ENCODE measurements at regions not wholly inside any gene's neighbourhood (a gene's known extent, or its start where the extent isn't known, plus 50 kb on each side); places are given as distances from the start of the nearest gene placed in this dataset.
A peak's percentile ranks its signal among the peaks of the same experiment; 100 is the strongest.
"Not testable (repeated sequence)": the region's sequence is repeated elsewhere in the genome, so short reads cannot be mapped to it uniquely, and the experiment has no call there.

- DNase-seq: no peak
- H3K27ac Mint-ChIP-seq: peak overlapping the region in 1 of 8 donors; percentile 36
- H3K4me1 Mint-ChIP-seq: no peaks in the 10 kb centered on the region
- H3K36me3 Mint-ChIP-seq: no peaks in the 10 kb centered on the region
- H3K4me3 ChIP-seq (ENCODE audit: low read length): no peak overlapping the region
- peaks cover 15 to 36% of the 10 kb centered on the region in 2 donors for H3K27me3 Mint-ChIP-seq
- no peaks in the 10 kb centered on the region for H3K36me3 ChIP-seq (ENCODE audit: insufficient read depth, low read length)
- ChIA-PET CTCF (no interaction called here), POLR2A (no interaction called here)
- H3K4me1 ChIP-seq (ENCODE audit: insufficient read depth, low read length): no peaks in the 10 kb centered on the region
- peaks cover 0 to under 1% (median 0%) of the 10 kb centered on the region in 5 donors for H3K9me3 Mint-ChIP-seq
- no peak overlapping the region for H3K4me3 Mint-ChIP-seq
- no peaks in the 10 kb centered on the region for H3K9me3 ChIP-seq (ENCODE audit: low read length)
- no peaks in the 10 kb centered on the region for H3K27me3 ChIP-seq (ENCODE audit: insufficient read depth, low read length, poor library complexity, severe bottlenecking)
- H3K27ac ChIP-seq (ENCODE audit: low read depth, low read length): no peak overlapping the region
Observed at GRCh38 chr1:3996846-3997705, 97.0 kb upstream of the C1orf174 start.

DNA sequence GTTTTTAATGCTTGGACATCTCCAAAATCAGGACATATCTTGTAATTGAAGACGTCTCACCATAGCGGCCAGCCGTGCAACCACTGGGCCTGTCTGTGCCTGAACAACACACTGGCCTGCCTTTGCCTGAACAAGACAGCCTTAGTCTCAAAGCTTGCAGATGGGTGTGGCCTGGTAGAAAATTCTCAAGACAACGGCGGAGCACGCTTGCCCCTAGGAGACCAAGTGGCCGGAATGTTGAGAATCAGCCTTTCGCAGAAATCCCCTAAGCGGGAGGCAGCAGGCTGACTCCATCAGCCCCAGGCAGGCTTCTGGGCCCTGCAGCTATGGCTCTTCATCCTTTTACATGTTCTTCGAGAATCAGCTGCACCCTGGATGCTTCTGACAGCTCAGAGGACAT, 98.0 kb upstream of the C1orf174 start:
- no peak overlapping the region for H3K4me3 ChIP-seq (ENCODE audit: low read length)
- no peaks in the 10 kb centered on the region for H3K4me1 ChIP-seq (ENCODE audit: insufficient read depth, low read length)
- H3K36me3 ChIP-seq (ENCODE audit: insufficient read depth, low read length): no peaks in the 10 kb centered on the region
- no peak overlapping the region for H3K27ac ChIP-seq (ENCODE audit: low read depth, low read length)
- Mint-ChIP-seq H3K27ac (no peak overlapping the region), H3K4me3 (no peak overlapping the region), H3K9me3 (no peaks in the 10 kb centered on the region), H3K36me3 (no peaks in the 10 kb centered on the region), H3K27me3 (peaks cover 15 to 33% of the 10 kb centered on the region in 2 donors), H3K4me1 (no peaks in the 10 kb centered on the region)
- no peak for DNase-seq
- CTCF ChIA-PET: no interaction called here
- POLR2A ChIA-PET: no interaction called here
- H3K9me3 ChIP-seq (ENCODE audit: low read length): no peaks in the 10 kb centered on the region
- no peaks in the 10 kb centered on the region for H3K27me3 ChIP-seq (ENCODE audit: insufficient read depth, low read length, poor library complexity, severe bottlenecking)

GRCh38 chr1:3999514-3999913, 99.4 kb upstream of the C1orf174 start:
- H3K4me1 Mint-ChIP-seq, POLR2A ChIA-PET: not testable (repeated sequence)

DNA sequence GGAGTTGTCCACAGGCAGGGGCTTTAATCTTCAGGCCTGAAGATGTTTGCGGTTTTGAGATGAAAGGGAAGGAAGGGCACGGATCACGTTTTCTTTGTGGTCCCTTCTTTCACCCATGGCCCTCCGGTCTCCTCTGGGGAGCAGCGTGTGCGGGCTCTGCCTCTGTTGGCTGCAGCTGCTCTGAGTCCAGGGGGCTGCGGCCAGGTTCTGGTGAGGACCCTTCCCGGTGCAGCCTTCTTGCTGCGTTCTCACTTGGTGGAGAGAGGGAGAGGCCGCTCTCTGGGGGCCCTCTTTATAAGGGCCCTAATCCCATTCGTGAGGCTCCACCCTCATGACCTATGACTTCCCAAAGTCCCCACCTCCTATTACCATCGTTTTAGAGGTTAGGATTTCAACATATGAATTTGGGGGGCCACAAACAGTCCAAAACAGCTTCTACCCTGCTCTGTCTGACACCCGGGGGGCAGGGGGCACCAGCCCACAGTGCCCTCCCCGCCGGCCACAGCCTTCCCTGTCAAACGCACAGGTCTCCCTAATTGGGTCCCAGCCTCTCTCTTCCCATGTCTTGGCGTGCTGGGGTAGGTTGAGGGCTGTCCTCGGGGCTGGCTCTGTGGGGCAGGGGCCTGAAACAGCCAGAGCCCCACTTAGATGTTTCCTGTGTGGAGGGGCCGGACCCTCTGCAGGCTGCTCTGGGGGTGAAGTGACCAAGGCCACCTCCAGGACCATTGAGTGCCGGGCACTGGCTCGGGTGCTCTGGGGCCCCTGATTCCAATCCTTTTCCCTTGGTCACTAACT, 100.1 kb upstream of the C1orf174 start:
- no peaks in the 10 kb centered on the region for H3K36me3 ChIP-seq (ENCODE audit: insufficient read depth, low read length)
- no peak for DNase-seq
- Mint-ChIP-seq H3K36me3 (no peaks in the 10 kb centered on the region), H3K27ac (peak overlapping the region in 1 of 8 donors; percentile 15), H3K4me1 (no peaks in the 10 kb centered on the region), H3K4me3 (no peak overlapping the region), H3K27me3 (peaks cover 19 to 34% of the 10 kb centered on the region in 2 donors), H3K9me3 (peaks cover 0 to under 1% (median 0%) of the 10 kb centered on the region in 5 donors)
- H3K27ac ChIP-seq (ENCODE audit: low read depth, low read length): no peak overlapping the region
- H3K4me3 ChIP-seq (ENCODE audit: low read length): no peak overlapping the region
- no peaks in the 10 kb centered on the region for H3K4me1 ChIP-seq (ENCODE audit: insufficient read depth, low read length)
- no peaks in the 10 kb centered on the region for H3K9me3 ChIP-seq (ENCODE audit: low read length)
- H3K27me3 ChIP-seq (ENCODE audit: insufficient read depth, low read length, poor library complexity, severe bottlenecking): no peaks in the 10 kb centered on the region
- CTCF ChIA-PET: no interaction called here
- POLR2A ChIA-PET: no interaction called here

More at GRCh38 chr1:3999514-3999913, 99.4 kb upstream of the C1orf174 start:
- H3K4me3 ChIP-seq (ENCODE audit: low read length); H3K27ac ChIP-seq (ENCODE audit: low read depth, low read length); H3K9me3 Mint-ChIP-seq; DNase-seq; H3K9me3 ChIP-seq (ENCODE audit: low read length); H3K4me1 ChIP-seq (ENCODE audit: insufficient read depth, low read length); H3K27ac Mint-ChIP-seq; H3K27me3 ChIP-seq (ENCODE audit: insufficient read depth, low read length, poor library complexity, severe bottlenecking); H3K4me3 Mint-ChIP-seq; H3K36me3 Mint-ChIP-seq; H3K36me3 ChIP-seq (ENCODE audit: insufficient read depth, low read length); CTCF ChIA-PET: not testable (repeated sequence)
- peaks cover 15 to 34% of the 10 kb centered on the region in 2 donors for H3K27me3 Mint-ChIP-seq

DNA sequence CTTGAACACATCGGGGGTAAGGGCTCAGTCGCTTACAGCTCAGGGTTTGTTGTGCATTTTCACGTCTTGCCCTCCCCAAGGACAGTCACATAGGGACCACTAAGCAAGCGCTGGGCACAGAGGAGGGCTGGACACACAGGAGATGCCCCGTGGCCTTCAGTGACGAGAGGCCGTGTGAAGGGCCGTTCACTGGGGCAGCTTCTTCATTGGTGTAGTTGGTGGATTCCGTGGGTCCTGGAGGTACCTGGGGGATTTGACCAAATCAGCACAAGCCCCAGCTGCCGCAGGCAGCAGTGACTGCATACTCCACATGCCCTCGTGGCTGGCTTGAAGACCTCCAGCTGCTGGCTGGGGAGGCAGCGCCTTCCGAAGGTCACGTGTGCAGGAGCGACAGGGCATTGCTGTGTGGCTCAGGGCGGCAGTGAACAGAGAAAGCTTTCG, 100.8 kb upstream of the C1orf174 start:
- H3K4me1 Mint-ChIP-seq: no peaks in the 10 kb centered on the region
- no peak overlapping the region for H3K4me3 ChIP-seq (ENCODE audit: low read length)
- peaks cover 19 to 34% of the 10 kb centered on the region in 2 donors for H3K27me3 Mint-ChIP-seq
- H3K27ac ChIP-seq (ENCODE audit: low read depth, low read length): no peak overlapping the region
- POLR2A ChIA-PET: no interaction called here
- H3K36me3 ChIP-seq (ENCODE audit: insufficient read depth, low read length): no peaks in the 10 kb centered on the region
- no peak for DNase-seq
- no peaks in the 10 kb centered on the region for H3K4me1 ChIP-seq (ENCODE audit: insufficient read depth, low read length)
- H3K27ac Mint-ChIP-seq: peak overlapping the region in 1 of 8 donors; percentile 15
- H3K36me3 Mint-ChIP-seq: no peaks in the 10 kb centered on the region
- H3K4me3 Mint-ChIP-seq: no peak overlapping the region
- no peaks in the 10 kb centered on the region for H3K27me3 ChIP-seq (ENCODE audit: insufficient read depth, low read length, poor library complexity, severe bottlenecking)
- H3K9me3 ChIP-seq (ENCODE audit: low read length): no peaks in the 10 kb centered on the region
- CTCF ChIA-PET: no interaction called here
- H3K9me3 Mint-ChIP-seq: peaks cover 0 to 3% (median 0%) of the 10 kb centered on the region in 5 donors

GRCh38 chr1:4001461-4001860, 101.4 kb upstream of the C1orf174 start:
- ChIA-PET POLR2A (no interaction called here), CTCF (no interaction called here)
- no peaks in the 10 kb centered on the region for H3K9me3 ChIP-seq (ENCODE audit: low read length)
- no peak overlapping the region for H3K4me3 Mint-ChIP-seq
- H3K36me3 Mint-ChIP-seq: no peaks in the 10 kb centered on the region
- no peak overlapping the region for H3K4me3 ChIP-seq (ENCODE audit: low read length)
- peaks cover 0 to 3% (median 0%) of the 10 kb centered on the region in 5 donors for H3K9me3 Mint-ChIP-seq
- no peak overlapping the region for H3K27ac Mint-ChIP-seq
- no peak overlapping the region for H3K27ac ChIP-seq (ENCODE audit: low read depth, low read length)
- DNase-seq: no peak
- H3K4me1 ChIP-seq (ENCODE audit: insufficient read depth, low read length): no peaks in the 10 kb centered on the region
- H3K4me1 Mint-ChIP-seq: no peaks in the 10 kb centered on the region
- H3K27me3 ChIP-seq (ENCODE audit: insufficient read depth, low read length, poor library complexity, severe bottlenecking): no peaks in the 10 kb centered on the region
- peaks cover 13 to 29% of the 10 kb centered on the region in 2 donors for H3K27me3 Mint-ChIP-seq
- H3K36me3 ChIP-seq (ENCODE audit: insufficient read depth, low read length): no peaks in the 10 kb centered on the region

- H3K27ac ChIP-seq (ENCODE audit: low read depth, low read length): no peak overlapping the region
- no peaks in the 10 kb centered on the region for H3K4me1 Mint-ChIP-seq
- no peaks in the 10 kb centered on the region for H3K4me1 ChIP-seq (ENCODE audit: insufficient read depth, low read length)
- ChIA-PET POLR2A (no interaction called here), CTCF (no interaction called here)
- peaks cover 13 to 23% of the 10 kb centered on the region in 2 donors for H3K27me3 Mint-ChIP-seq
- H3K9me3 ChIP-seq (ENCODE audit: low read length): no peaks in the 10 kb centered on the region
- H3K27me3 ChIP-seq (ENCODE audit: insufficient read depth, low read length, poor library complexity, severe bottlenecking): no peaks in the 10 kb centered on the region
- H3K4me3 ChIP-seq (ENCODE audit: low read length): no peak overlapping the region
- no peak for DNase-seq
- H3K4me3 Mint-ChIP-seq: no peak overlapping the region
- H3K9me3 Mint-ChIP-seq: peaks cover 0 to 4% (median 2%) of the 10 kb centered on the region in 5 donors
- H3K36me3 Mint-ChIP-seq: no peaks in the 10 kb centered on the region
- no peaks in the 10 kb centered on the region for H3K36me3 ChIP-seq (ENCODE audit: insufficient read depth, low read length)
- H3K27ac Mint-ChIP-seq: no peak overlapping the region
Observed at GRCh38 chr1:4002061-4002521, 102.0 kb upstream of the C1orf174 start.

- Mint-ChIP-seq H3K4me1 (no peaks in the 10 kb centered on the region), H3K4me3 (no peak overlapping the region), H3K27me3 (peaks cover 13 to 20% of the 10 kb centered on the region in 2 donors), H3K27ac (no peak overlapping the region), H3K36me3 (no peaks in the 10 kb centered on the region), H3K9me3 (peaks cover 0 to 7% (median 5%) of the 10 kb centered on the region in 5 donors)
- POLR2A ChIA-PET: no interaction called here
- Histone ChIP-seq H3K9me3 (ENCODE audit: low read length) (no peaks in the 10 kb centered on the region), H3K36me3 (ENCODE audit: insufficient read depth, low read length) (no peaks in the 10 kb centered on the region), H3K27me3 (ENCODE audit: insufficient read depth, low read length, poor library complexity, severe bottlenecking) (no peaks in the 10 kb centered on the region), H3K4me1 (ENCODE audit: insufficient read depth, low read length) (no peaks in the 10 kb centered on the region), H3K4me3 (ENCODE audit: low read length) (no peak overlapping the region), H3K27ac (ENCODE audit: low read depth, low read length) (no peak overlapping the region)
- CTCF ChIA-PET: no interaction called here
- DNase-seq: no peak
Observed at GRCh38 chr1:4002741-4003140, 102.7 kb upstream of the C1orf174 start.

Measured in CD8-positive, alpha-beta memory T cell (primary cell).